OCI-LY3 (cell line): ENCODE measurements at regions not wholly inside any gene's neighbourhood (a gene's known extent, or its start where the extent isn't known, plus 50 kb on each side); places are given as distances from the start of the nearest gene placed in this dataset.

ENCODE experiments used
- H2AFZ ChIP-seq: fragments of 200-600, 300-600 bp; shearing (Covaris generic); 2 replicates; pipeline ENCODE4 v1.6.0; 2014; ENCODE audit warnings: antibody characterized with exemption, low read depth, low read length
- H3K27ac ChIP-seq: fragments of 200-600, 300-600 bp; sonication (generic); 2 replicates; pipeline ENCODE4 v1.5.1; 2014; ENCODE audit warnings: mild to moderate bottlenecking, low read length, moderate library complexity, mixed read lengths
- H3K27me3 ChIP-seq: fragments of 200-600, 300-600 bp; sonication (generic); 2 replicates; pipeline ENCODE4 v1.6.1; 2014; ENCODE audit warnings: low read depth, low read length, mixed read lengths
- H3K36me3 ChIP-seq: fragments of 200-600, 300-600 bp; sonication (generic); replicated peaks from 2 replicates; pipeline ENCODE3; 2014; ENCODE audit warnings: low read depth, low read length, mixed read lengths
- H3K4me1 ChIP-seq: fragments of 300-600, 200-600 bp; sonication (generic); 2 replicates; pipeline ENCODE4 v1.6.1; 2014; ENCODE audit warnings: low read length, mixed read lengths
- H3K4me2 ChIP-seq: fragments of 200-600, 300-600 bp; sonication (generic); 2 replicates; pipeline ENCODE4 v1.6.1; 2014; ENCODE audit warnings: low read length, mixed read lengths
- H3K4me3 ChIP-seq: fragments of 300-600, 200-600 bp; sonication (generic); 2 replicates; pipeline ENCODE4 v1.5.1; 2014; ENCODE audit warnings: antibody characterized with exemption, mild to moderate bottlenecking, low read length, moderate library complexity
- H3K79me2 ChIP-seq: fragments of 300-600, 200-600 bp; shearing (Covaris generic); 2 replicates; pipeline ENCODE4 v1.6.1; 2014; ENCODE audit warnings: mild to moderate bottlenecking, low read length, mixed read lengths
- H3K9ac ChIP-seq: fragments of 300-600, 200-600 bp; shearing (Covaris generic); 2 replicates; pipeline ENCODE4 v1.6.0; 2014; ENCODE audit warnings: mild to moderate bottlenecking, low read length, moderate library complexity
- H3K9me3 ChIP-seq: fragments of 200-600, 300-600 bp; shearing (Covaris generic); 2 replicates; pipeline ENCODE4 v1.6.1; 2014; ENCODE audit warnings: low read length, mixed read lengths; ENCODE audit not compliant: insufficient read depth
- H4K20me1 ChIP-seq: fragments of 200-600, 300-600 bp; sonication (generic); 2 replicates; pipeline ENCODE4 v1.6.1; 2016; ENCODE audit warnings: low read length, mixed read lengths; ENCODE audit not compliant: insufficient read depth
- EZH2phosphoT487 ChIP-seq: fragments of 200-600 bp; shearing (Covaris generic); IDR thresholded peaks from 2 replicates; pipeline ENCODE4 v1.6.1; 2018; ENCODE audit warnings: antibody characterized with exemption, mixed run types, low read depth
- TF ChIP-seq, protein P1 (sequence below): fragments of 200-600, 300-600 bp; sonication (generic); IDR thresholded peaks from 2 replicates; pipeline ENCODE4 v1.5.1; 2014; ENCODE audit warnings: antibody characterized with exemption, low read length, low read depth

DNA sequence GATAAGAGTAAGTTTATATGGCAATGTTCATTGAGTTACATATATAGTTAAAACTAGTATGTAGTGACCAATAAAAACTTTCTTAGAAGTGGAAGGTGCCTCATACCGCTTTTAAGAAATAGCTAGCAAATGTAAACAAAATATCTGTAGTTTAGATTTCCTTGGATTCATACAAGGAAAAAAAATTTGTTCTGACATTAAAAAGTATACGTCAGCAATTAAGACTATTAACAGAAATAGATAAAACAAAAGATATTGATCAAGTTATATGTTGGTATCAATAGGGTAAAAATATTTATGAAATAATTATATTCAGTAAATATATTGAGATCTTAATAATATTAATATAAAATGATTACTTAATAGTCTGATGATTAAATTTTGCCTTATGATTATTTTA lies 718.8 kb upstream of the LRFN5 start:
- Histone ChIP-seq H3K79me2 (no peaks in the 10 kb centered on the region), H3K9me3 (no peaks in the 10 kb centered on the region), H3K9ac (no peak overlapping the region), H4K20me1 (no peaks in the 10 kb centered on the region), H3K27ac (no peak overlapping the region), H3K27me3 (no peaks in the 10 kb centered on the region), H2AFZ (no peak overlapping the region), H3K36me3 (no peaks in the 10 kb centered on the region), H3K4me1 (no peaks in the 10 kb centered on the region), H3K4me3 (no peak overlapping the region), H3K4me2 (no peak overlapping the region)
- TF ChIP-seq EZH2phosphoT487 = no peak
- TF ChIP-seq, protein P1, sequence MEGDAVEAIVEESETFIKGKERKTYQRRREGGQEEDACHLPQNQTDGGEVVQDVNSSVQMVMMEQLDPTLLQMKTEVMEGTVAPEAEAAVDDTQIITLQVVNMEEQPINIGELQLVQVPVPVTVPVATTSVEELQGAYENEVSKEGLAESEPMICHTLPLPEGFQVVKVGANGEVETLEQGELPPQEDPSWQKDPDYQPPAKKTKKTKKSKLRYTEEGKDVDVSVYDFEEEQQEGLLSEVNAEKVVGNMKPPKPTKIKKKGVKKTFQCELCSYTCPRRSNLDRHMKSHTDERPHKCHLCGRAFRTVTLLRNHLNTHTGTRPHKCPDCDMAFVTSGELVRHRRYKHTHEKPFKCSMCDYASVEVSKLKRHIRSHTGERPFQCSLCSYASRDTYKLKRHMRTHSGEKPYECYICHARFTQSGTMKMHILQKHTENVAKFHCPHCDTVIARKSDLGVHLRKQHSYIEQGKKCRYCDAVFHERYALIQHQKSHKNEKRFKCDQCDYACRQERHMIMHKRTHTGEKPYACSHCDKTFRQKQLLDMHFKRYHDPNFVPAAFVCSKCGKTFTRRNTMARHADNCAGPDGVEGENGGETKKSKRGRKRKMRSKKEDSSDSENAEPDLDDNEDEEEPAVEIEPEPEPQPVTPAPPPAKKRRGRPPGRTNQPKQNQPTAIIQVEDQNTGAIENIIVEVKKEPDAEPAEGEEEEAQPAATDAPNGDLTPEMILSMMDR = no peak

DNA sequence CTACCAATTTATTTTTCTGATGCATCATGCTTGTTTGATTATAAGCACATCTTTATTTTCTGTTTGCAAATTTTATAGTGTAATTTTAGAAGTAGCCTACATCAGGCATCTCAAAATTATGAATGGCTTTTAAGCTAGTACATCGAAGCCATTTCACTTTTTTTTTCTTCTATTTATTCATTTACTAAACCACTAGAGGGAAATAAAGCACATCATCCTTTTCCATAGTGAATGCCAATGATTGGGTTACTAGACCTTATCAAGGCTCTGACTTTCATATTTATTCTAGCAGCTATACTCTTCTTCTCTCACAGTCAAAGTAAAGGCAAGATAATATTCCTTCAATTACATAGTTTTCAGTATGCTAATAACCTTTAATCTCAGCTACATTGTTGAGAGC lies 736.4 kb upstream of the LRFN5 start:
- H3K4me1 ChIP-seq = no peaks in the 10 kb centered on the region
- H3K27ac ChIP-seq = no peak overlapping the region
- no peaks in the 10 kb centered on the region for H3K79me2 ChIP-seq
- no peaks in the 10 kb centered on the region for H3K9me3 ChIP-seq
- no peaks in the 10 kb centered on the region for H4K20me1 ChIP-seq
- H2AFZ ChIP-seq = no peak overlapping the region
- no peak overlapping the region for H3K9ac ChIP-seq
- no peaks in the 10 kb centered on the region for H3K27me3 ChIP-seq
- H3K4me2 ChIP-seq = no peak overlapping the region
- TF ChIP-seq, protein P1 = no peak; the same call in 1 of the 2 replicates
- no peak for TF ChIP-seq EZH2phosphoT487
- H3K36me3 ChIP-seq = no peaks in the 10 kb centered on the region
- no peak overlapping the region for H3K4me3 ChIP-seq

DNA sequence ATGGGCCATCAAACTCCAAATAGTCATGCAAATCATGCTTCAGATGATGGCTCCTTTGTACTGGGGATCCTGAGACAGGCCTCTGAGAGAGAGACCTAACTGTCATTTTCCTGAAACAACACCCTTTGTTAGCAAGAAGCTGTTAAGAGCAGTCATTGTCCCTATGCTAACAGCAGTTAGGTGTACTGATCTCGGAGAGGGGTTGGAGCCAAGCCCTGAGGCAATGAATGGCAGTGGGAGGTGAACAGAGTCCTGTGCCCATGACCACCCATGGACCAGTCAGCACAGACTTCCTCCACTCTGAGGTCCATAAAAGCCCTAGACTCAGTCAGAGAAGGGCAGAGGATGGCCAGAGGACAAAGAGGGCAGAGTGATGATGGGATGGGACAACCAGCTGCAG lies 747.6 kb upstream of the LRFN5 start:
- TF ChIP-seq, protein P1 = no peak
- no peak for TF ChIP-seq EZH2phosphoT487
- no peaks in the 10 kb centered on the region for H3K9me3 ChIP-seq

DNA sequence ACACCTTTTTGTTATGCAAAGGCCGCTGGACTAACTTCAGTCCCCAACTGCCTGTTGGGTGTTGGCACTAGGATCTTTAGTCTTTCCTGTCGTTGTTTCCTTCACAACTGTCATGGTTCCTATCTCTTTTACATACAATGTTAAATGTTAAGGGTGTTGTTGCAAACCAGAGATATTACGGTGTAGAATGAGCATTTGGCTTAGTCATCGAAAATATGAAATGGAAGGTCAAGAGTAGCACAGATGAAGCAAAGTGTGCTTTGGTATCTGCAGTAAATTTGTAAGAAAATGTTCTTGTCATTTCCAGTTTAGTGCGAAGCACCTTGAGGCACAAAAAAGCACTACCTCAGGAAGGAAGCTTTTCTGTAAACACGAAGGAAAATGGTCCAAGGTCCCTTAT lies 751.3 kb upstream of the LRFN5 start:
- Histone ChIP-seq H3K4me1 (no peaks in the 10 kb centered on the region), H3K4me3 (no peak overlapping the region), H3K36me3 (no peaks in the 10 kb centered on the region), H4K20me1 (no peaks in the 10 kb centered on the region), H3K27me3 (no peaks in the 10 kb centered on the region), H3K4me2 (no peak overlapping the region), H3K9ac (no peak overlapping the region), H2AFZ (no peak overlapping the region), H3K27ac (no peak overlapping the region), H3K79me2 (no peaks in the 10 kb centered on the region), H3K9me3 (no peaks in the 10 kb centered on the region)
- no peak for TF ChIP-seq EZH2phosphoT487
- TF ChIP-seq, protein P1 = no peak

More for the DNA sequence above, 747.6 kb upstream of the LRFN5 start:
- Histone ChIP-seq H2AFZ (no peak overlapping the region), H3K79me2 (no peaks in the 10 kb centered on the region), H4K20me1 (no peaks in the 10 kb centered on the region), H3K9ac (no peak overlapping the region), H3K27me3 (no peaks in the 10 kb centered on the region), H3K4me3 (no peak overlapping the region), H3K4me1 (no peaks in the 10 kb centered on the region), H3K36me3 (no peaks in the 10 kb centered on the region), H3K27ac (no peak overlapping the region), H3K4me2 (no peak overlapping the region)
